Thyroid gland (tissue), 4 donors: ENCODE measurements at regions not wholly inside any gene's neighbourhood (a gene's known extent, or its start where the extent isn't known, plus 50 kb on each side); places are given as distances from the start of the nearest gene placed in this dataset.

Source experiments
- DNase-seq, 2 donors: peaks; one replicate each; pipeline ENCODE4 v3.0.0-alpha.2; 2019
- H3K27ac ChIP-seq, 3 donors: fragments of 200-600 bp; sonication (generic); 1 replicate in 2 of 3; 2 replicates in 1 of 3; pipeline ENCODE4 v1.5.1; 2016 to 2019; ENCODE audit warnings: mild to moderate bottlenecking in 1 of 3, moderate library complexity in 1 of 3
- H3K27me3 ChIP-seq: fragments of 200-600 bp; sonication (generic); one replicate; pipeline ENCODE4 v1.5.1; 2019
- H3K36me3 ChIP-seq, 2 donors: fragments of 200-600 bp; sonication (generic); one replicate each; pipeline ENCODE4 v1.5.1; 2016 to 2019
- H3K4me1 ChIP-seq, 2 donors: fragments of 200-600 bp; sonication (generic); one replicate each; pipeline ENCODE4 v1.5.1; 2017 to 2019
- H3K4me3 ChIP-seq, 3 donors: fragments of 200-600 bp; sonication (generic); replicated peaks in 1 of 3; 1 replicate in 2 of 3; 2 replicates in 1 of 3; pipeline ENCODE4 v1.5.1; 2016; ENCODE audit warnings: mild to moderate bottlenecking in 1 of 3
- H3K9me3 ChIP-seq: fragments of 200-600 bp; sonication (generic); one replicate; pipeline ENCODE4 v1.5.1; 2017
- CTCF ChIP-seq, 6 experiments: fragments of 200-600 bp in 3 of 6; fragments of 450-650 bp in 3 of 6; sonication (generic) in 3 of 6; IDR thresholded peaks; one replicate each; pipeline ENCODE4 v1.5.1; 2016 to 2019; ENCODE audit warnings: antibody characterized with exemption in 6 of 6, mild to moderate bottlenecking in 2 of 6, inconsistent platforms in 1 of 6, moderate library complexity in 1 of 6
- POLR2A ChIP-seq, 2 donors: fragments of 450-650 bp; IDR thresholded peaks; one replicate each; pipeline ENCODE4 v1.6.1; 2017; ENCODE audit warnings: antibody characterized with exemption in 2 of 2, mild to moderate bottlenecking in 2 of 2, moderate library complexity in 1 of 2
- WGBS, 2 donors: methylation state at CpG; one replicate each; pipeline ENCODE4 v1.1.5; 2017; 5-methylcytosine and 5-hydroxymethylcytosine counted together
- intact Hi-C: fragments of 100-400 bp; cut with DNase I; formaldehyde crosslinking; loops from one replicate; pipeline ENCODE4 v1.15.1; 2023

GRCh38 chr12:93103154-93103553 is 174.1 kb upstream of the EEA1 start:
- WGBS, 2 donors = 95% methylated on average over 3 of the region's 3 CpGs
- no peaks in the 10 kb centered on the region for H3K27me3 ChIP-seq
- no peaks in the 10 kb centered on the region for H3K36me3 ChIP-seq
- DNase-seq = no peak
- no peak overlapping the region for H3K4me3 ChIP-seq
- H3K27ac ChIP-seq = no peak overlapping the region
- H3K4me1 ChIP-seq = no peaks in the 10 kb centered on the region
- intact Hi-C loops = no loop called here
- H3K9me3 ChIP-seq = no peaks in the 10 kb centered on the region
- TF ChIP-seq CTCF (IDR thresholded peaks at IDR 0.05) (no peak), POLR2A (IDR thresholded peaks at IDR 0.05) (no peak)

- no peak for TF ChIP-seq POLR2A (IDR thresholded peaks at IDR 0.05)
- no peak for TF ChIP-seq CTCF (IDR thresholded peaks at IDR 0.05)
- H3K27ac ChIP-seq = no peak overlapping the region
- no peaks in the 10 kb centered on the region for H3K27me3 ChIP-seq
- no peak overlapping the region for H3K4me3 ChIP-seq
- intact Hi-C loops = no loop called here
- H3K36me3 ChIP-seq = no peaks in the 10 kb centered on the region
- 90 to 97% methylated on average over 1 of the region's 1 CpG for WGBS, 2 donors
- H3K9me3 ChIP-seq = no peaks in the 10 kb centered on the region
- no peak for DNase-seq
- H3K4me1 ChIP-seq = no peaks in the 10 kb centered on the region
Observed at GRCh38 chr12:93104535-93104934, 175.4 kb upstream of the EEA1 start.

- intact Hi-C loops = no loop called here
- Histone ChIP-seq H3K27ac (no peak overlapping the region), H3K36me3 (no peaks in the 10 kb centered on the region), H3K4me1 (no peaks in the 10 kb centered on the region), H3K4me3 (no peak overlapping the region), H3K9me3 (no peaks in the 10 kb centered on the region), H3K27me3 (no peaks in the 10 kb centered on the region)
- DNase-seq = no peak
- TF ChIP-seq POLR2A (IDR thresholded peaks at IDR 0.05) (no peak), CTCF (IDR thresholded peaks at IDR 0.05) (no peak)
- 64% methylated on average over 2 of the region's 2 CpGs for WGBS, 2 donors
Observed at GRCh38 chr12:93106910-93107309, 177.8 kb upstream of the EEA1 start.

GRCh38 chr12:93107514-93108312 is 178.6 kb upstream of the EEA1 start:
- Histone ChIP-seq H3K4me1 (no peaks in the 10 kb centered on the region), H3K27ac (no peak overlapping the region), H3K9me3 (no peaks in the 10 kb centered on the region), H3K36me3 (no peaks in the 10 kb centered on the region), H3K4me3 (no peak overlapping the region), H3K27me3 (no peaks in the 10 kb centered on the region)
- intact Hi-C loops = no loop called here
- WGBS, 2 donors = 73 to 81% methylated on average over 5 of the region's 5 CpGs
- no peak for DNase-seq
- TF ChIP-seq POLR2A (IDR thresholded peaks at IDR 0.05) = no peak
- no peak for TF ChIP-seq CTCF (IDR thresholded peaks at IDR 0.05)

GRCh38 chr12:93108985-93109384 is 179.9 kb upstream of the EEA1 start:
- H3K9me3 ChIP-seq = no peaks in the 10 kb centered on the region
- H3K4me3 ChIP-seq = no peak overlapping the region
- no peak overlapping the region for H3K27ac ChIP-seq
- H3K27me3 ChIP-seq = no peaks in the 10 kb centered on the region
- DNase-seq = no peak
- no peak for TF ChIP-seq POLR2A (IDR thresholded peaks at IDR 0.05)
- 72 to 78% methylated on average over 3 of the region's 3 CpGs for WGBS, 2 donors
- intact Hi-C loops = no loop called here
- H3K36me3 ChIP-seq = no peaks in the 10 kb centered on the region
- H3K4me1 ChIP-seq = peaks cover 0 to 9% of the 10 kb centered on the region in 2 donors
